ENCODE measurements at regions not wholly inside any gene's neighbourhood (a gene's known extent, or its start where the extent isn't known, plus 50 kb on each side); places are given as distances from the start of the nearest gene placed in this dataset.
"Not testable (repeated sequence)": the region's sequence is repeated elsewhere in the genome, so short reads cannot be mapped to it uniquely, and the experiment has no call there.

- peaks cover 14% of the 10 kb centered on the region; the same call in 1 of the 2 replicates for H3F3A ChIP-seq (replicated peaks; ENCODE audit: low read depth)
- peak overlapping the region; percentile 52; the same call in 1 of the 2 replicates for H3K27ac ChIP-seq (ENCODE audit: low read depth)
- H3K4me3 ChIP-seq = peak overlapping the region; percentile 88
- Mint-ChIP-seq H3K36me3 (ENCODE audit: low read depth) (peaks cover 72% of the 10 kb centered on the region), H3K4me3 (peak overlapping the region; percentile 97), H3K27ac (peak overlapping the region; percentile 99), H3K4me1 (peaks cover 48% of the 10 kb centered on the region), H3K27me3 (ENCODE audit: insufficient read depth, low read depth, poor library complexity) (peaks cover 43% of the 10 kb centered on the region), H3K9me3 (peaks cover 35% of the 10 kb centered on the region)
- TF ChIP-seq POLR2AphosphoS5 (IDR thresholded peaks at IDR 0.05; ENCODE audit: low read depth) = 0 out of 2 replicates have a peak, but pooled peaks have one; percentile 23
- H3K36me3 ChIP-seq (ENCODE audit: insufficient read depth) = peaks cover 38% of the 10 kb centered on the region
- H2AFZ ChIP-seq; H3K27me3 ChIP-seq (ENCODE audit: insufficient read depth); DNase-seq (ENCODE audit: low spot score); ATAC-seq; H3K9me2 ChIP-seq (ENCODE audit: insufficient read depth); H4K20me1 ChIP-seq (replicated peaks; ENCODE audit: insufficient read depth): not testable (repeated sequence)
- H3K4me1 ChIP-seq (ENCODE audit: insufficient read depth) = peaks cover 40% of the 10 kb centered on the region
- peak overlapping the region; percentile 88 for H3K4me2 ChIP-seq
- H3K79me2 ChIP-seq (replicated peaks; ENCODE audit: insufficient read depth) = peaks cover 63% of the 10 kb centered on the region
These were observed 761.5 kb upstream of the CTNND2 start for GRCh38 chr5:12665772-12666171.

- H3K79me2 ChIP-seq (replicated peaks; ENCODE audit: insufficient read depth) = peaks cover 75% of the 10 kb centered on the region
- peaks cover 39% of the 10 kb centered on the region for H3K4me1 Mint-ChIP-seq
- peak; percentile 48; the same call in 1 of the 2 replicates for TF ChIP-seq ZNF114 (CRISPR knock-in tag; IDR thresholded peaks at IDR 0.05)
- TF ChIP-seq NANOG (IDR thresholded peaks at IDR 0.05; ENCODE audit: borderline replicate concordance) = no peak
- TF ChIP-seq POLR2AphosphoS5 (IDR thresholded peaks at IDR 0.05; ENCODE audit: low read depth) = peak; percentile 60
These were observed 758.5 kb upstream of the CTNND2 start for GRCh38 chr5:12662545-12663314.

GRCh38 chr5:12661617-12662370 lies 757.5 kb upstream of the CTNND2 start:
- DNase-seq (ENCODE audit: low spot score) = peak; percentile 76

More at GRCh38 chr5:12662545-12663314, 758.5 kb upstream of the CTNND2 start:
- Histone ChIP-seq H4K20me1 (replicated peaks; ENCODE audit: insufficient read depth) (peaks cover 4% of the 10 kb centered on the region), H3K36me3 (ENCODE audit: insufficient read depth) (peaks cover 48% of the 10 kb centered on the region), H3K27ac (ENCODE audit: low read depth) (peak overlapping the region; percentile 90), H3K4me1 (ENCODE audit: insufficient read depth) (peaks cover 24% of the 10 kb centered on the region), H3K4me3 (peak overlapping the region; percentile 88), H3K9me2 (ENCODE audit: insufficient read depth) (no peaks in the 10 kb centered on the region), H3K4me2 (peak overlapping the region; percentile 88), H3F3A (replicated peaks; ENCODE audit: low read depth) (peaks cover 14% of the 10 kb centered on the region; the same call in 1 of the 2 replicates), H3K27me3 (ENCODE audit: insufficient read depth) (no peaks in the 10 kb centered on the region), H2AFZ (no peak overlapping the region)
- Mint-ChIP-seq H3K36me3 (ENCODE audit: low read depth) (peaks cover 100% of the 10 kb centered on the region), H3K9me3 (peaks cover 47% of the 10 kb centered on the region), H3K4me3 (peak overlapping the region; percentile 97), H3K27me3 (ENCODE audit: insufficient read depth, low read depth, poor library complexity) (peaks cover 51% of the 10 kb centered on the region), H3K27ac (peak overlapping the region; percentile 81)
- ATAC-seq = peak; percentile 35
- peak; percentile 58 for DNase-seq (ENCODE audit: low spot score)

More at GRCh38 chr5:12661617-12662370, 757.5 kb upstream of the CTNND2 start:
- Histone ChIP-seq H3K4me3 (no peak overlapping the region), H3K27me3 (ENCODE audit: insufficient read depth) (no peaks in the 10 kb centered on the region), H3K79me2 (replicated peaks; ENCODE audit: insufficient read depth) (peaks cover 75% of the 10 kb centered on the region), H3K36me3 (ENCODE audit: insufficient read depth) (peaks cover 47% of the 10 kb centered on the region), H3K27ac (ENCODE audit: low read depth) (peak overlapping the region; percentile 88), H2AFZ (no peak overlapping the region), H4K20me1 (replicated peaks; ENCODE audit: insufficient read depth) (peaks cover 4% of the 10 kb centered on the region), H3K4me1 (ENCODE audit: insufficient read depth) (peaks cover 24% of the 10 kb centered on the region), H3K4me2 (peak overlapping the region; percentile 59), H3K9me2 (ENCODE audit: insufficient read depth) (no peaks in the 10 kb centered on the region), H3F3A (replicated peaks; ENCODE audit: low read depth) (peaks cover 14% of the 10 kb centered on the region; the same call in 1 of the 2 replicates)
- H3K36me3 Mint-ChIP-seq (ENCODE audit: low read depth) = peaks cover 94% of the 10 kb centered on the region
- peaks cover 41% of the 10 kb centered on the region for H3K4me1 Mint-ChIP-seq
- ATAC-seq = peak; percentile 63
- peaks cover 44% of the 10 kb centered on the region for H3K9me3 Mint-ChIP-seq
- peaks cover 48% of the 10 kb centered on the region for H3K27me3 Mint-ChIP-seq (ENCODE audit: insufficient read depth, low read depth, poor library complexity)
- peak overlapping the region; percentile 39; the same call in 1 of the 3 replicates for H3K4me3 Mint-ChIP-seq
- no peak for TF ChIP-seq ZNF114 (CRISPR knock-in tag; IDR thresholded peaks at IDR 0.05)
- TF ChIP-seq POLR2AphosphoS5 (IDR thresholded peaks at IDR 0.05; ENCODE audit: low read depth) = peak; percentile 96
- TF ChIP-seq EZH2phosphoT487 (IDR thresholded peaks at IDR 0.05; ENCODE audit: unreplicated experiment) = no peak
- peak; percentile 25 to 42; a peak in 3 of 4 replicates for TF ChIP-seq CTCF (conservative IDR thresholded peaks at IDR 0.05; ENCODE audit: low read depth in 2 of 2)
- no peak for TF ChIP-seq ZNF331 (CRISPR knock-in tag; IDR thresholded peaks at IDR 0.05; ENCODE audit: low read depth)
- H3K27ac Mint-ChIP-seq = no peak overlapping the region

All from GM23338 (cell line).